GM18858 (cell line): ENCODE measurements at regions not wholly inside any gene's neighbourhood (a gene's known extent, or its start where the extent isn't known, plus 50 kb on each side); places are given as distances from the start of the nearest gene placed in this dataset.
"Not testable (repeated sequence)": the region's sequence is repeated elsewhere in the genome, so short reads cannot be mapped to it uniquely, and the experiment has no call there.

Source experiments
- ATAC-seq: cut with Tn5 transposase; IDR thresholded peaks from one replicate; pipeline ENCODE4 v1.9.1; 2021; ENCODE audit not compliant: unreplicated experiment

- ATAC-seq, result peak; percentile 51
Observed at GRCh38 chr10:84845628-84846261, 517.4 kb downstream of the CCSER2 start.

DNA sequence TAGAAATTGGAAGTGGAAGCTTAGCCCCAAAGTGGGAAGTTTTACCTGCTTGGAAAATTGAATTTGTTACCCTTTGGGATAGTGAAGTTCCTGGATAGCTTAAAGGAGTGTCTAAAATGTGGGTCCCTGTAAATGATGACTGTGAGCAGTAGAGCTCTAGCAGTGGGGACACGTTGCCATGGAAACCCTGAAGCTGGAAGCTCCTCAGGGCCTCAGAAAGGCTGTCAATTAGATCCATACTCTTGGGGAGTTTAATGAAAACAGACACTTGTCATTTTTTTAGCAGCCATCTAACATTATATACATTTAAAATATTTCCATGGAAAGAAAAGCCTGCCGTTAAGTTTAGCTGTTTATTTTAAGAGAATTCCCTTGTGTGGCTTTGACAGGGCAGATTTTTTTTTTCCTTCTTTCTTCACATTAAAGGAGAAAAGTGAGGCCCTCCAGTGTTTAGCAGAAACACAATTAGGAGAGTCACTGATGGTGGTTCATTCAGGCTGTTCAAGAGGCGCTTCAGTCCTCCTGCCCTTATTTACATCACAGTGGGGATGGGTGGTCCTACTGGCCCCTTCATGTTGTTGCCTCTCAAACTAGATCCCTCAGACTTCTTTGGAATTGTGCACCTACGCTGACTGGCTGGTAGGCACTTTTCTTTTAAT is 518.4 kb downstream of the CCSER2 start:
- no peak for ATAC-seq

GRCh38 chr10:84848967-84849366 is 520.6 kb downstream of the CCSER2 start:
- ATAC-seq, result no peak

- ATAC-seq, result no peak
Observed at GRCh38 chr10:84850826-84851225, 522.4 kb downstream of the CCSER2 start.

GRCh38 chr10:84854439-84854838 is 526.0 kb downstream of the CCSER2 start:
- ATAC-seq, result no peak

- no peak for ATAC-seq
Observed at GRCh38 chr10:84860855-84861254, 532.5 kb downstream of the CCSER2 start.

DNA sequence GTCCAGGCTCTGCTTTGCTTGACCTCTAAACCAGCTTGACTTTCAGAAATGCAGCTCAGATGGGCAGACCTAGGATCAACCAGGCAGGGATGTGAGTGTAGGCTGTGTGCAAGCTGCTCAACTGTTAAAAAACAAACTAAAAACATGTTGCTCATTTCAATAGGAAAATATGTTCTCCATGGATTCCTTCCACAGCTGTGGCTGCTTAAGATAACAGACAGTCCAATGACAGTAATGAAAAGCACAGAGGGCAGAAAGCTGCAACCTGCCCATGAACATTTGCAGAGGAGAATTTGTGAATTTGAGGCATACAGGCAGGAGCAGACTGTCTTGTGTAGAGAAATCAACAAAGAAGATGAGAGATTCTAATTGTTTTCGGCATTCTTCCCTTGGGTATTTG is 534.2 kb downstream of the CCSER2 start:
- no peak for ATAC-seq

DNA sequence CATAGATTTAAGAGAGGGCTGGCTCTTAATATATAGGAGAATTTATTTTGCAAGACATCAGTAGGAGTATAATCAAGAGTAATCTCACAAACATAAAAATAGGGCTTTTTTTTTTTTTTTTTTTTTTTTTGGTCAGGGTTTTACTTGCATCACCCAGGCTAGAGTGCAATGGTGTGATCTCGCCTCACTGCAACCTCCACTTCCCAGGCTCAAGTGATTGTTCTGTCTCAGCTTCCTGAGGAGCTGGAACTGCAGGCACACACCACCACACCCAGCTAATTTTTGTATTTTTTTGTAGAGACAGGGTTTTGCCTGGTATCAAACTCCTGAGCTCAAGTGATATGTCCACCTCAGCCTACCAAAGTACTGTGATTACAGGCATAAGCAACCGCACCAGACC is 535.3 kb downstream of the CCSER2 start:
- no peak for ATAC-seq

DNA sequence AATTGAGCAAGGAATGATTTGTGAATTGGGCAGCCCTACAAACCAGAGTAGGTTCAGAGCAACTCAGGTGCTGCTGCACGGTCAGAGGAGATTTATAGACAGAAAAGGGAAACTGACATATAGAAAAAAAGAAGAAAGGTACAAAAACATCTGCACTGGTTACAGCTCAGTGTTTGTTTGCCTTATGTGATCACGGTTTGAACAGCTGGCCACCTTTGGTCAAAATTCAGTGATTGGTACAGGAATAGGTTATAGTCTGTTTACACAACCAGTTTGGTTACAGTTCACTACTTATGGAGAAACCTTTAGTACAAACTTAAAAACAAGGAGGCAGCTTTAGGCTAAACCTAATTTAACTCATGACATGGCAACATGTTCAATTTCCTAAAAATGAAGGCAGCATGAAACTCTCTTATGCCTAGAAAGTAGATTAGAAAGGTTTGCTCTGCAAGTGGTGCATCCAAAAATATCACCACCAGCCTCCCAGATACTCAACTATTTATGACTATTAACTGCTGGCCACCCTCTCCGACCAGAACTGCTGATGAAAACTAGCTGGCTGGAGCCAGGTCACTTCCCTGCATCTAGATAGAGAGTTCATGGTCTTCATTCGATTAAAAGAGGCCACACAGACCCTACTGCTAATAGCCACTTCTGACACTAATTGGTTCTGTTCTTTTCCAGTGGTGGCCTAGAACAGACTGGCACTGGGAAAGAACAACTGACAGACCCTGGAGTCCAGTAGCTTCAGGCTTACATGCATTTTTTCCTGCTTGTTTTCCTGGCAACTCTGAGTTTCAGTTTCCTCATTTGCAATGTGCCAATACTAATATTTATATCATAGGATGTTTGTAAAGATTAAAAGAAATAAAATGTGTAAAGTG is 548.0 kb downstream of the CCSER2 start:
- no peak for ATAC-seq

GRCh38 chr10:84879991-84880390 is 551.6 kb downstream of the CCSER2 start:
- ATAC-seq, result no peak

DNA sequence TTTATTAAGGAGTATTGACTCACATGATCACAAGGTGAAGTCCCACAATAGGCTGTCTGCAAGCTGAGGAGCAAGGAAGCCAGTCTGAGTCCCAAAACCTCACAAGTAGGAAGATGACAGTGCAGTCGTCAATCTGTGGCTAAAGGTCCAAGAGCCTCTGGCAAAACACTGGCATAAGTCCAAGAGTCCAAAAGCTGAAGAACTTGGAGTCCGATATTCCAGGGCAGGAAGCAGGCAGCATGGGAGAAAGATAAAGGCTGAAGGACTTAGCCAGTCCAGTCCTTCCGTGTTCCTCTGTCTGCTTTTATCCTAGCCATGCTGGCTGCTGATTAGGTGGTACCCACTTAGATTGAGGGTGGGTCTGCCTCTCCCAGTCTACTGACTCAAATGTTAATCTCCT is 553.3 kb downstream of the CCSER2 start:
- ATAC-seq, result not testable (repeated sequence)

- ATAC-seq, result no peak
Observed at GRCh38 chr10:84890706-84891105, 562.3 kb downstream of the CCSER2 start.

- no peak for ATAC-seq
Observed at GRCh38 chr10:84891631-84892030, 563.2 kb downstream of the CCSER2 start.

DNA sequence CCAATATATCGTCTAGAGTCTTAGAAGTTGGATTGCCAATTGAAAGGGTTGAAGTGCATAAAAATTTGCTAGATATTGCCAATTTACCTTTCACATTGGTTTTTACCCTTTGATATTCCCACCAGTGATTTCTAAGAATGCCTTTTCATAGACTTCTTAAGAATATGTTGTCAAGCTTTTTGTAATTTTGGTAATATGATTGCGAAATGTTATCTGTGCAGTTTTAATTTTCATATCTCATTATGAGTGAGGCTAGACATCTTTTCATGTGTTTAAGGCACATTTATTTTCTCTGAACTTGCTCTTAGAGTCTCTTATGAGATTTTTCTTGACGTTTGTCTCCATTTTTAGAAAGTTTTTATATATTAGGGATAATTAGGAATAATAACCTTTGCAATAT is 567.2 kb downstream of the CCSER2 start:
- no peak for ATAC-seq

DNA sequence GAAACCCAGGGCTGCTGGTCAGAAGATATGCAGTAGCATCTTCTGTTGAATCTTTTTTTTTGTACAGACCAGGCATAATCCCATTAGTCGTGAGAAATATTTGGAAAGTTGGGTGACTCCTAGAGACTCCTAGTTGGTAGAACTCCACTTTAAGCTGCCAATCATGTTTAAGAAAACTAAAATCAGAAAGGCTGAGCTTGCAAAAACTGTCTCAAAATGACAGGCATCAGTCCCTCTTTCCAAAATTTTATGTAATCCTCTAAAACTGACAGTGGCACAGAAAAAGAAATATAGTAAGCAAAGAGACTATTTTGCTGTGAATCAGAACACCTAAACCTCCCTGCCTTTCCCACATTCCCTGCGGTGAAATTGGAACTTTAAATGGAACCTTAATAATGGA is 568.5 kb downstream of the CCSER2 start:
- no peak for ATAC-seq

- no peak for ATAC-seq
Observed at GRCh38 chr10:84899268-84899667, 570.9 kb downstream of the CCSER2 start.

- no peak for ATAC-seq
Observed at GRCh38 chr10:84900141-84900540, 571.8 kb downstream of the CCSER2 start.

DNA sequence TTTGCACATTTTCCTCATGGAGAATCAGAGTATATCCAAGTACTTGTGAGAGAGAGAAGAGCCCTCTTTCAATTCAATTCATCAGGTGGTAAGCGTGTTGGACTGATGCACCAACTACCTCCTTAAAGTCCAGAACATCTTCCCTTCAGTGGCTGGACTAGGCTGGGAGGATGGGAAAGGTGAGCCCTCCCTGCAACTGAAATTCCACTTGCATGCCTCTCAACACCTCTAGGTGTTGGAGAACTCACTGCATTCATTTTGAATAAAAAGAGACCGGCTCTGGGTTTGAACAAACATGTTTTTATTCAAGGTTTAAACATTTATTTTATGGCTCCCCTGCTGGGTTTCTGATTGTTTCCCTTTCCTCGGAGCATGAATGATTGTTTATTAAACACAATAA is 573.5 kb downstream of the CCSER2 start:
- no peak for ATAC-seq

DNA sequence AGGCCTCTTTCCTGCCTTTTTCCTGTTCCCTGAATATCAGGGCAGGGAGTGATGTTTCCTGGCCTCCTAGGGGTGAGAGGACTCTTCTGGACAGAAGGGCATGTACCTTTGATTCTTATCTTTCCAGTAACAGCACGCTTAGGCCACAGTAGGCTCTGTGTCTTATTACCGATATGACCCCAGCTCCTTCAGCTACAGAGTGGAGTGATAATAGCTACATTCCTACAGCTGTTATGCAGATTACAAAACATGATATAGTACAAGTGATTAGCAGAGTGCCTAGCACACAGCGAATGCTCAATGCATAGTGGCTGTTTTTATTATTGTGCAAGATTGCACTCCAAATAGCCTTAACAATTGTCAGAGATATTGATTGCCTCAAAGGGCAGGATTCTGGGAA is 574.2 kb downstream of the CCSER2 start:
- no peak for ATAC-seq

- ATAC-seq, result no peak
Observed at GRCh38 chr10:84903320-84903719, 574.9 kb downstream of the CCSER2 start.

DNA sequence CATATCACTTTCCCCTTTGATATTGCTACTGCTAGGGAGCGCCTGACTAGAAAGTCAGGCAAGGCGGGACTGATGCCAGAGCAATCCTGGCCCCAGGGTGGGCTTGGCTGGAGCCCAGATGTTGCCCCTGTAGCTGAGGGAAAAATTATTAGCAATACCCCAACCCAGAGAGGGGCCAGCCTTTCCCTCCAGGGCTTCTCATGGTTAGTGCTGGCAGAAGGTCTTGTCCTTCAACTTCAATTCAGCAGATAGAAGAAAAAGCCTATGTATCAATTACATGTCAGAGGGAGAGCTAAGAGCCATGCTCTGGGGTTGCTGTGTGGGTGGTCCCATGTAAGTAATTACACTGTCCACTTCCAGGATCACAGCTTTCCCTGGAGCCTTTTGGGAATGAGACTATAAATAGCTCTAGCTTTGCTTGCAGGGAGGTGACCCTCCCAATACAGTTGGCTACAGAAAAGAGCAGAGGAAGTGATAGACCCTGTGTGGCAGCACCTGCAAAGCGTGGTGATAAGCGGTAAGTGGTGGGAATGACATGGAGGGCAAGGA is 579.1 kb downstream of the CCSER2 start:
- no peak for ATAC-seq

GRCh38 chr10:84908491-84908890 is 580.1 kb downstream of the CCSER2 start:
- ATAC-seq, result no peak
